Peyer's patch (tissue), 4 donors: ENCODE measurements at regions not wholly inside any gene's neighbourhood (a gene's known extent, or its start where the extent isn't known, plus 50 kb on each side); places are given as distances from the start of the nearest gene placed in this dataset.

Experiments
- POLR2A ChIP-seq, 2 donors: fragments of 450-650 bp; IDR thresholded peaks; one replicate each; pipeline ENCODE4 v1.5.1; 2017; ENCODE audit warnings: antibody characterized with exemption in 2 of 2, mild to moderate bottlenecking in 2 of 2, moderate library complexity in 2 of 2
- TF ChIP-seq, protein P1 (sequence below), 6 experiments: fragments of 450-650 bp in 4 of 6; fragments of 200-600 bp in 2 of 6; sonication (generic) in 1 of 6; IDR thresholded peaks; one replicate each; pipeline ENCODE4 v1.5.1; 2017 to 2019; ENCODE audit warnings: antibody characterized with exemption in 6 of 6, mild to moderate bottlenecking in 3 of 6, moderate library complexity in 1 of 6

GRCh38 chr3:43784640-43785011, 93.9 kb downstream of the ABHD5 start:
- TF ChIP-seq, protein P1, sequence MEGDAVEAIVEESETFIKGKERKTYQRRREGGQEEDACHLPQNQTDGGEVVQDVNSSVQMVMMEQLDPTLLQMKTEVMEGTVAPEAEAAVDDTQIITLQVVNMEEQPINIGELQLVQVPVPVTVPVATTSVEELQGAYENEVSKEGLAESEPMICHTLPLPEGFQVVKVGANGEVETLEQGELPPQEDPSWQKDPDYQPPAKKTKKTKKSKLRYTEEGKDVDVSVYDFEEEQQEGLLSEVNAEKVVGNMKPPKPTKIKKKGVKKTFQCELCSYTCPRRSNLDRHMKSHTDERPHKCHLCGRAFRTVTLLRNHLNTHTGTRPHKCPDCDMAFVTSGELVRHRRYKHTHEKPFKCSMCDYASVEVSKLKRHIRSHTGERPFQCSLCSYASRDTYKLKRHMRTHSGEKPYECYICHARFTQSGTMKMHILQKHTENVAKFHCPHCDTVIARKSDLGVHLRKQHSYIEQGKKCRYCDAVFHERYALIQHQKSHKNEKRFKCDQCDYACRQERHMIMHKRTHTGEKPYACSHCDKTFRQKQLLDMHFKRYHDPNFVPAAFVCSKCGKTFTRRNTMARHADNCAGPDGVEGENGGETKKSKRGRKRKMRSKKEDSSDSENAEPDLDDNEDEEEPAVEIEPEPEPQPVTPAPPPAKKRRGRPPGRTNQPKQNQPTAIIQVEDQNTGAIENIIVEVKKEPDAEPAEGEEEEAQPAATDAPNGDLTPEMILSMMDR (IDR thresholded peaks at IDR 0.05) = no peak
- TF ChIP-seq POLR2A (IDR thresholded peaks at IDR 0.05) = no peak
